G401 (cell line): ENCODE measurements at regions not wholly inside any gene's neighbourhood (a gene's known extent, or its start where the extent isn't known, plus 50 kb on each side); places are given as distances from the start of the nearest gene placed in this dataset.
A peak's percentile ranks its signal among the peaks of the same experiment; 100 is the strongest.
"Not testable (repeated sequence)": the region's sequence is repeated elsewhere in the genome, so short reads cannot be mapped to it uniquely, and the experiment has no call there.

ENCODE experiments used
- DNase-seq: peaks from one replicate; pipeline ENCODE4 v3.0.0-alpha.2; 2015; ENCODE audit warnings: low spot score
- in situ Hi-C: cut with HindIII; loops from 2 replicates; pipeline ENCODE4 v1.10.0; 2016; ENCODE audit warnings: low sequenced_read_pairs, mixed read lengths

DNA sequence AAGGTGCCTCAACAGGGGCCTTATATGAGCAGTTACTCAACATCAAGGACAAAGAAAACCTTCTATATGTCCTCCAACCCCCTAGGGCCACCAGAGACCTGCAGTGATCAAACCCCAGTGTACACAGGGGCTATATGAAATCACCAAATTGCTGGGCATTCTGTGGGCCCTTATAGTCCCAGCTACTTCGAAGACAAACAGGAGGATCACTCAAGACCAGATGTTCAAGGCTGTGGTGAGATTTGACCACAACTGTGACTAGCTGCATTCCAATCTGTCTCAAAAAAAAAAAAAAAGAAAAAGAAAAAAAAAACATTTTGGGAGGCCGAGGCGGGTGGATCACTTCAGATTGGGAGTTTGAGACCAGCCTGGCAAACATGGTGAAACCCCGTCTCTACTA is 51.0 kb upstream of the PRB2 start:
- DNase-seq, result no peak
- in situ Hi-C loops, result no loop called here

DNA sequence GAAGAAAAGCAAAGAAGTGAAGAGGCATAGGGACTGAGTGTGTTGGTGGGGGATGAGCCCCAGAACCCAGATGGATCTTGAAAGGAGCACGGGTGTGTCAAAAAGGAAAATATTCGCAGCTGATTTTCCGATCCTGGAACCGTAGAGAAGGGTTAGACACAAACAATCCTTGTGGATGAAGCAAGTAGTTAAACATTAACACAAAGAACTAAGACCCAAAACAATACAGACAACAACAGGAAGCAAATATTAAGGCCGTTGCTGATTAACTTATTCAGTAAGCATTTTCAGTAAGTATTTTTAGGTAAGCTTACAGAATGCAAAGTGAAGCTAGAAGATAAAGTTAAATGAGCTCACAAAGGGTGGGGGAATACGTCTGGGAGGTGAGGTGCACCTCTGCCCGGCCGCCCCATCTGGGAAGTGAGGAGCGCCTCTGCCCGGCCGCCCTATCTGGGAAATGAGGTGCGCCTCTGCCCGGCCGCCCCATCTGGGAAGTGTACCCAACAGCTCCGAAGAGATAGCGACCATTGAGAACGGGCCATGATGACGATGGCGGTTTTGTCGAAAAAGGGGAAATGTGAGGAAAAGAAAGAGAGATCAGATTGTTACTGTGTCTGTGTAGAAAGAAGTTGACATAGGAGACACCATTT is 62.8 kb upstream of the PRB2 start:
- DNase-seq, result no peak
- in situ Hi-C loops, result no loop called here

DNA sequence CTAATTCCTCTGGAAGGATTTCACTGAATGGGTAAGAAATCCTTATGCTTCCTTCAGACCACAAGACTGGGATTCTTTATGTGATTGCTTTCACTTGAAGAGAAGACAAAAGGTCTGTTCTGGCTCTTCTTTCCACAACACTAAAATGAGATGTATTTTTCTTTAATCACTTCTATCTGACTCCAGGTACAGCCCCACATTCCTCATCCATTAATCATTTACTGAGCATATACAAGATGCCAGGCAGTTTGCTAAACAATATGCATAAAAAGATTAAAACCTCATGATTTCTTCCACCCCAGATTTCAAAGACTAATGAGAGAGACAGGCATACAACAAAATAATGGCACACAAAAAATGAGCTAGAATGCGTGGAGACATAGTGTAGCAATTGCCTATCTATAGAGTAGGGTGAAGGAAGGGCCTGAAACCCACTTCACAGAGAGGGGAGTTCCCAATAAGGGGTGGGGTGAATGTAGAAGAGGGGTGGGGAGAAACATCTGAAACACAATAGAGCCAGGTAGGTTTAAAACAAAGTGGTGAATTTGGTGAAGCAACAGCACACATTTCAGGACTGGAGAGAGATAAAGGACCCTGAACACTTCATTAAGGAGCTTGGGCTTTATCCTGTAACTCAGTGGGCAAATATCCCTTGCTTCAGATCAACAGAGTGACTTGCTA is 65.1 kb upstream of the PRB2 start:
- DNase-seq, result no peak
- in situ Hi-C loops, result no loop called here

DNA sequence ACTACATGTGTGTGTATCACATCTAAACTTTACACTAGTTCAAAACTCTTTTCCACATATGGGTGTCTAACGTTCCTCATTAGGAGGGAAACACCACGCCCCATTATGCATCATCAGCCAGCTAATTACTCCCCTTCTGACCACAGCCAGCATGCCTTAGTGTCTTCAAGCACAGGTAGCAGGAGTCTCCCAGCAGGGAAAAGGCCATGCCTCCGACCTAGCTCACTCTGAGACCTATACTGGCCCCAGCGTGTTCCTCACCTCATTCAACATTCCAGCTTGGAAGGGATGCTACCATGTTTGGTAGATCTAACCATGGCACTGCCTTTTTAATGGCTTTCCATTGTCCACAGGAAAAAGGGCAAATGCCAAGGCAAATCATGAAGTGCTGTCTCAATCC is 66.1 kb upstream of the PRB2 start:
- no peak for DNase-seq

DNA sequence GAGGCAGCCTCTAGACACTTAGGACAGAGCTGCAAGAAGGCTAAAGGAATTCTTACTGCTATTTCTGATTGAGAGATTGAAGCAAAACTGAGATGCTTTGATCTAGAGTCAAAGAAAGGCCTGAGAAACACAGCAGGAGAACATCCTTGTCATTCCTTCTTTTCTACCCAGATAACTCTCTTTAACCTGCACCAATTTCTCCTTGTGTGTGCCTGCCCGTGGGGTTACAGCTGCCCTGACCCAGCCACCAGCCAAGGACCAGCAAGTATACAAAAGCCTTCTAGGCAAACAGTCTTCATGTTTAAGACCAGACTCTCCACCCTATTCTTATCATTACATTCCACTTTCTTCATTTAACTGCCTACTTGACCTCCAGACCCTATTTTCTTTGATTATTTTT is 81.7 kb upstream of the PRB2 start:
- in situ Hi-C loops, result loop anchor here (25.0 kb wide), 1 partner anchor 240 kb away; no protein-coding TSS in a partner anchor
- no peak for DNase-seq

More for the DNA sequence above, 66.1 kb upstream of the PRB2 start:
- in situ Hi-C loops, result no loop called here

DNA sequence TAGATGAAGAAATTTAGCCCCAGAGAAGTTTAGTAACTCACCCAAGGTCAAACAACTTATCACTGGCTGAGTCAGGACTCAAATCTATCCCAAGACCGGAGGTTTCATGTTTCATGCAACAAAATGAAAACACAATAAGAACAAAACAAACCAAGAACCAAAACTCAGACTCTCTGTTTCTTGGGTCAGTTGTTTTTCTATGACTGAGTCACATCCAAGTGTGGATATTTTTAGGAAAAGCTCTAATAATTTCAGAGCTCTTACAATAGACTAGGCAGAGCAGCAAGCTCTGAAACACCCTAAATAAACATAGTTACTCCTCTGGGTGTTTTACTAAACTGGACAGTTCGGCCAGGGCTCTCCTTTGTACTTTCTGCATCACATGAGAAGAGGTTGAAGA is 87.6 kb upstream of the PRB2 start:
- in situ Hi-C loops, result loop anchor here (25.0 kb wide), 1 partner anchor 246 kb away; no protein-coding TSS in a partner anchor
- no peak for DNase-seq

DNA sequence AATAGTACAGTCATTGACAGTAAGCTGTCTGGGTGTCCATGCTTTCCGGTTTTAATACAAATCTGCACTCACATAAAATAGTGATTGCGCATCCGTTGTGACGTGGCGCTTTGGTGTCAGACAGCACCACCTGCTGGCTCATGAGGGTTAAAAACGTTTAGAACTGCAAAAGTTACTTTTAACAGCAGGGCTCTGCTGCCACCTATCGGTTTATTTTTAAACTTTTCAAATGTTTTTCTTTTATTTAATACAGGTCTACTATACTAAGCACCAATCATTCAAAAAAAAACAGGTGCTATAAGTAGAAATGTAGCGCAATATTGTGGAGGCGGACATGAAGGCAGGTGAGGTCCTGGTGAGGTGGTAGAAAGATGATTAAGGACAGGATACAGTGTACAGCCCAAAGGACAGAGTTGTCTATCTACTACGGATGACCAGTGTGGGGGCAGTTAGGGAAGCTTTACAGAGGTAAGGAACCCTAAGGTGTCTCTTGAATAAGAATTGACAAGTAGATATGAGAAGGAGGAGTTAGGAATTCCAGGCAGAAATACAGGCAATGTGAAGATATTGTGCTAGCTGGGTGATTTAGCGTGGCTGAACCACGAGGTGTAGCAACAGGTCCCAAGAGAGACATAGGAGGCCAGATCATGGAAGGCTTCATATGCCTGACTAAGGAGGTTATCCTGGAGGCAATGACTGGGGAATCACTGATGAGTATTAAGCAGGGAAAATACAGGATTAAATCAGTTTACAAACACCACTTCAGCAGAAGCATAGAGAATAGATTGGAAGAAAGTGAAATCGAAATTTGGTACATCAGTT is 91.5 kb upstream of the PRB2 start:
- in situ Hi-C loops, result loop anchor here (25.0 kb wide), 1 partner anchor 250 kb away; no protein-coding TSS in a partner anchor
- peak; percentile 76 for DNase-seq

DNA sequence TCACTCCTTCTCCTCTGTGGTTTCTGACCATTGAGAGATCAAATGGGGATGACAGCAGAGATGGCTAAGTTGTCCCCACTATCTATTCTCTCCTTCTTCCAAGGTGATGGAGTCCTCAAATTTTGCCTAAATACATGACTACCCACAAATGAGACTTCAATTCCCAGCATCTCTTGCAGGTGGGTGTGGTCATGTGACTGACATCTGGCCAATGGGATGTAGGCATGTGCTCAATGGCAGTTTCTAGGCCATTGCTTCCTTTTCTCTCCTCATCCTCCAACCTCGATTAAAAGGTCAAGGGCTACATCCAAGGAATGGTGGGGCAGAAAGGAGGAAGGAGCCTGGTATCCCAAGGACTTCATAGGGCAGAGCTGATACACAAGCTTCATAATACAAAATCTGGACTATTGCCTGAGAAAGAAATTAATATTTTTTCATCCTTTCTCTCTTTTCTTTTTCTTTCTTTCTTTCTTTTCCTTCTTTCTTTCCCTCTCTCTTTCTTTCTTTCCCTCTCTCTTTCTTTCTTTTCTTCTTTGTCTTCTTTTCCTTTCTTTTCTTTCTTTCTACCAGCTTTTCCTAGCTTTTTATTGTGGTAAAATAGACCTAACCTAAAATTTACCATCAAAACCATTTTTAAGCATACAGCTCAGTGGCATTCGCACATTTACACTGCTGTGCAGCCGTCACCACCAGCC is 100.9 kb upstream of the PRB2 start:
- DNase-seq, result no peak
- in situ Hi-C loops, result loop anchor here (25.0 kb wide), 1 partner anchor 259 kb away; no protein-coding TSS in a partner anchor

DNA sequence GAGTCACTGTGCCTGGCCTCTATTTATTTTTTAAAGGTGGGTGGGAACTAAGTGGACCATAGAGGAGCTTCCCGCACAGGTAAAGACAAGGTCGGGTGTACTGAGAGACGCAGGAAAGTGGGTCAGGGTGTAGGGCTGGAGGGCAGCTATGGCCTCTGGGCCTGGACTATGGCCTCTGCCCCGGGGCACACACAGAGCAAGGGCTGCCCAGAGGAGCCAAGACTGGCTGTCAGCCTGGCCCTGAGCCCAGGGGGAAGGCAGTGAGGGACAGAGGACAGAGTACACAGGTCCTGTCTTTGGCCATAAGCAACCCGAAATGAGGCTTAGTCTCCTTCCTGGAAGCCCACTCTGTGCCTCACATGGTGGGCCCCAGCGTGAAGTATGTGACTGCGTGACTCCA is 102.1 kb upstream of the PRB2 start:
- DNase-seq, result no peak
- in situ Hi-C loops, result loop anchor here (25.0 kb wide), 1 partner anchor 260 kb away; no protein-coding TSS in a partner anchor

DNA sequence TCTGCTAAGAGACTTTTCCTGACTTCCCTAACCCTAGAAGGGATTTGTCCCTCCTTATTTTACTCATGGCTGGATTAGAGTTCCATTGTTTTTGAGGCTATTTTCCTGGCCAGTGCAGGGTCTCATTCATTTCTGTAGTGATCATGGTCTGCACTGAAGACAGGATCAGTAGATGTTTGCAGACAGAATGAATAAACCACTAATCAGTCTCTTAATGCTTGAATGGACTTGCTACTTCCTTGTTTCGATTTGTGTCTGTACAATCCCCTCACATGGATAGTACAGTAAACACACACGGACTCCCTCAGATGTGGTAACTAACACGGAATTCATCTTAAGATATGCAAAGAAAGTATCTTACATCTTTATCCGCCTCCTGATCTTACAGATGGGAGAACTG is 102.6 kb upstream of the PRB2 start:
- in situ Hi-C loops, result loop anchor here (25.0 kb wide), 1 partner anchor 261 kb away; no protein-coding TSS in a partner anchor
- no peak for DNase-seq

DNA sequence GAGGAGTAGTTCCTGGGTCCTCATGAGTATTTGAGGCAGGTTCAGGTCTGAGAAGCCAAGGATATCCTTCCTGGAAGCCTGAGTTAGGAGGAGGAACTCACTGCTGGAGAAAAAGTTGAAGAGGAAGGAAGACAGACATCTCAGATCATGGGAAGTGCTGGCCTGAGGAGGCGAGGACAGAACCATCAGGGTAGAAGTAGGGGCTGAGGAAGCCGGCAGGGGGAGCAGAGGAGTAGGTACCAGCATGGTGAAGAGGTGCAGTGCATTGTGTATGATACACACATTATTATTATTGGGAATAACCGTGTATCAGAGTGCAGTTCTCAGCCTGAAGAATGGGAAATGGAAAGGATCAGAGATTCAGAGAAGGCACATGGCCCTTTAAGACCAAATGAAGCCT is 103.2 kb upstream of the PRB2 start:
- in situ Hi-C loops, result loop anchor here (25.0 kb wide), 1 partner anchor 261 kb away; no protein-coding TSS in a partner anchor
- not testable (repeated sequence) for DNase-seq

DNA sequence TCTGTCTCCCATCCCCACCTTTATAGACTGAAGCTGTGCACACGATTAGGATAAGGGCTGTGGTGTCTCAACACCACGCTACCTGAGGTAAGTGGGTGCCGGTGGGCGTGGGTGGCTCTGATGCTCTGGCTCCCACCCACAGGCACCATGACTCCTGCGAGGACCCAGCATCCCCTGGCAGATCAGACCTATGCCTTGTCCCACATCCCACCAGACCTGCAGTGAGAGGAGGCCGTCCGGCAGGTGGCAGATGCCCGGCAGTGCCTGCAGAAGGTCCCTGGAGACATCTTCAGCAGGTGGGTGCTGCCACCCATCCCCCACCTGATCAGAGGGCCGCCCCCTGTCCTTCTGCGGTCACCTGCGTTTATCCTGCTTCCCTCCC is 104.4 kb upstream of the PRB2 start:
- DNase-seq, result no peak
- in situ Hi-C loops, result loop anchor here (25.0 kb wide), 1 partner anchor 262 kb away; no protein-coding TSS in a partner anchor

DNA sequence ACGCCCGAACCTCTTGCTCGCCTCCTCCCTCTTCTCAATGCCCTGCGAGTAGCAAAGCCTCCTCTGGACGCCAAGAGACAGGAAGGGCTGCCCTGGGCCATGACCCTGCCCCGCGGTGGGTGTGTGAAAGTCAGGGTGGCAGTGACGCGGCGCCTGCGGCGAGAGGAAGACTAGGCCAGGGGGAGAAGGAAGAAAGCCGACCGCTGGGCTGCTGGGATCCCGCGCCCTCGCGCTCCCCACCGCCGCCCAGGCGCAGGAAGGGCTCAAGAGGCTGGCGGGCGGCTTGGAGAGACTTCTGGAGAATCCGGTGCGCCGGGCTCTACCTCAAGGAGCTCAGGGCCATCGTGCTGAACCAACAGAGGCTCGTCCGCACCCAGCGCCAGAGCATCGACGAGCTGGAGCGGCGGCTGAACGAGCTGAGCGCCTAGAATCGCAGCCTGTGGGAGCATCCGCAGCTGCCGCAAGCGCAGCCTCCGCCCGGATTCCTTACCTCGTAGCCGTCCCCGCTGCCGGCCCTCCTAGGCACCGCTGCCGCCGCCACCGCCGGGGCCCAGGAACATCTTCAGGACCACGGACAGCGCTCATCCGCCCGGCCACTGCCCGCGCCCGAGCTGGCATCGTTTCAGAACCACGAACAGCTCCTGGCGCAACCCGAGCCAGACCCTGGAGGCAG is 105.0 kb upstream of the PRB2 start:
- DNase-seq, result peak; percentile 15
- in situ Hi-C loops, result no loop called here

DNA sequence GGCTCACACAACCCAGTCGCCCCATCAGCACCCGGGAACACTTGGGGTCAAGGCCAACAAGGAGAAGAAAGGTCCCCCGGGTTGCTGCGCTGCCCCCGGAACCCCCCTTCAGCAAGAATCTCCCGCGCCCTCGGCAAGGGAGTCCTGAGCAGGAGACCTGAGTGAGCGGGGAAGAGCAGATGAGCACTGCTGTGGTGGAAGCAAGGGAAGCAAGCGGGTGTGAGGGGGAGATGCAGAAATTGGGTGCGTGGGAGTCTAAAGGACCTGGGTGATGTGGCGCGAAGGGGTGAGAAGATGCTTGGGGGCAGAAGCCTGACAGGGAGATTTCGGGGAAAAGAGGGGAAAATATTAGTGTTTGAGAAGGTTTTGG is 105.5 kb upstream of the PRB2 start:
- DNase-seq, result no peak
- in situ Hi-C loops, result no loop called here

DNA sequence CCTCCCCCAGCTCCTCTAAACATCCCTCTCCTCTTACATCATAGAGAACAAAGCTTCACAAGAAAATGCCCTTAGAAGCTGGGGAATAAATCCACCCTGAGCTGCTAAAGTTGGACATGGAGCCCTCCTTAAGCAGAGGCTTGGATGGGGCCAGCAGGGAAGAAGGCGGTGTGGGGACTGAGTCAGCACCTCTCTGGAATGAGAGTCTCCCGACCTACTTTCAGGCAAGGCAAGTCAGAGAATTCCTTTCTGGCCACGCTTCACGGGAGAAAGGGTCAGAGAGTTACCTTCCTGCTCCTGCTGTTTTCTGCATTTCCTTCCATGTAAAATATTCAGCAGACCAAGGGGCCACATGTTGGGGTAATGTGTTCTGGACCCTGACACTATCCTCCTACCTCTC is 113.3 kb upstream of the PRB2 start:
- no peak for DNase-seq
- in situ Hi-C loops, result no loop called here

DNA sequence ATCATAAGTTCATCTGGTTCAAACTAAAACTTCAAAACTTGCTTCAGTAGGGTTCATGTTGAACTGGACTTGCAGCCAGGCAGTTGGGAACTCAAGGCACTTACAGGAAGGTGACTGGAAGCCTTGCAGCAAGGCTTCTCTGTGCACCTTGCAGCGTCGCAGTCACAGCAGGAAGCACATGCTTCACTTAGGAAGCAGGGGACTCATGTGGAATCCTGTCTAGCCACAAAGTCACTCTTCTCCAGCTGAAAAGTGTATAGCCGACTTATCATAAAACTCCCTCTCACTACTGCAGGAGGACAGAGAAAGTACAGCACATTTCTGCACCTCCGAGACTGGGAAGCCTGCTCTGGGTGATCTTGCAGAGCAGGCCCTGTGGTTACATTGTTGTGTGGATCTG is 114.0 kb upstream of the PRB2 start:
- DNase-seq, result no peak
- in situ Hi-C loops, result no loop called here

DNA sequence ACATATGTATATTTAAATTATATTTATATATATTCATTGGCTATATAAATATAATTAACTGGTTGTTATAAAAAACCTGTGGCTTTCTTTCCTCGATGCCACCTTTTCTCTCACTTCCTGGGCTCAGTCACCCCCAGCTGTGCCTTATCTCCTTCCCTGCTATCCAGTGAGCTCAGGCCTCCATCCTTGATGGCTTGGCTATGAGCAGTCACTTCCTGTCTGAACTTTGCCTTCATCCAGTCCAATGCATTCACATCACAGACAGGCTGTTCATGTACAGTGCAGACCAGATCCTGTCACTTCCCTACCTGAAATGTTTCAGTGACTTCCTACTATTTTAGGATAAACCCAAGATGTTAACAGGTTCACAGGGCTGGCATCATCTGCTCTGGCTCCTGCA is 115.3 kb upstream of the PRB2 start:
- in situ Hi-C loops, result no loop called here

DNA sequence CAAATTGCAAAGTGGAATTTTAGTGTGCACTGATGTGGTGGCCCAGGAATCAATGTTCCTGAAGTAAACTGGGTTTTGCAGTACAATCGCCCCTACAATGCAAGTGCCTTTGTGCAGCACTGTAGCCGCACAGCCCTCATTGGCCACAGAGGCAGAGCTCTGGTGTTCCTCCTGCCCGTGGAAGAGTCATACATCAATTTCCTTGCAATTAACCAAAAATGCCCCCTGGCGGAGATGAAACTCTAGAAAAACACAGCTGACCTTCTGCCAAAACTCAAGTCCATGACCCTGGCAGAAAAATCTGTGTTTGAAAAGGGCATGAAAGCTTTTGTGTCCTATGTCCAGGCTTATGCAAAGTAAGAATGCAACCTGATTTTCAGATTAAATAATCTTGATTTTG is 117.9 kb upstream of the PRB2 start:
- DNase-seq, result peak; percentile 2
- in situ Hi-C loops, result no loop called here

More for the DNA sequence above, 115.3 kb upstream of the PRB2 start:
- DNase-seq, result no peak

DNA sequence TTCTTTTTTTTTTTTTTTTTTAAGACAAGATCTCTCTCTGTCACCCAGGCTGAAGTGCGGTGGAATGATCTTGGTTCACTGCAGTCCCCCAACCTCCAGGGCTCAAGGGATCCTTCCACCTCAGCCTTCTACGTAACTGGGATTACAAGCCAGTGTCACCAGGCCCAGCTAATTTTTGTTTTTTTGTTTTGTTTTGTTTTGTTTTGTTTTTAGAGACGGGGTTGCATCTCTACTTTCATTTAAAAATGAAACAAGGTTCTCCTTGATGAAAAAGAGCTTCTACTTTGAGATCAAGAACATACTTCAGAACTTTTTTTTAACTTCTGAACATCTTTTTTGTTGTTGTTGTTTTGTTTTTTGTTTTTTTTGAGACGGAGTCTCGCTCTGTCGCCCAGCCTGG is 121.7 kb upstream of the PRB2 start:
- in situ Hi-C loops, result no loop called here
- no peak for DNase-seq
